ENCODE measurements at regions not wholly inside any gene's neighbourhood (a gene's known extent, or its start where the extent isn't known, plus 50 kb on each side); places are given as distances from the start of the nearest gene placed in this dataset.
"Not testable (repeated sequence)": the region's sequence is repeated elsewhere in the genome, so short reads cannot be mapped to it uniquely, and the experiment has no call there.

GRCh38 chr13:78085434-78086225 is 167.0 kb upstream of the EDNRB start:
- DNase-seq (ENCODE audit: low read depth in 2 of 2), result no peak

- no peak for DNase-seq (ENCODE audit: low read depth in 2 of 2)
Observed at GRCh38 chr13:78084401-78084800, 165.8 kb upstream of the EDNRB start.

- no peak for DNase-seq (ENCODE audit: low read depth in 2 of 2)
Observed at GRCh38 chr13:78078168-78078567, 159.5 kb upstream of the EDNRB start.

GRCh38 chr13:78067290-78067689 is 148.7 kb upstream of the EDNRB start:
- DNase-seq (ENCODE audit: low read depth in 2 of 2), result no peak

GRCh38 chr13:78065141-78065540 is 146.5 kb upstream of the EDNRB start:
- no peak for DNase-seq (ENCODE audit: low read depth in 2 of 2)

- no peak for DNase-seq (ENCODE audit: low read depth in 2 of 2)
Observed at GRCh38 chr13:78061806-78062205, 143.2 kb upstream of the EDNRB start.

- no peak for DNase-seq (ENCODE audit: low read depth in 2 of 2)
Observed at GRCh38 chr13:78060966-78061365, 142.3 kb upstream of the EDNRB start.

GRCh38 chr13:78056865-78057264 is 138.2 kb upstream of the EDNRB start:
- not testable (repeated sequence) for DNase-seq (ENCODE audit: low read depth in 2 of 2)

GRCh38 chr13:78054157-78054556 is 135.5 kb upstream of the EDNRB start:
- no peak for DNase-seq (ENCODE audit: low read depth in 2 of 2)

GRCh38 chr13:78047151-78047550 is 128.5 kb upstream of the EDNRB start:
- no peak for DNase-seq (ENCODE audit: low read depth in 2 of 2)

- DNase-seq (ENCODE audit: low read depth in 2 of 2), result no peak
Observed at GRCh38 chr13:78046331-78046730, 127.7 kb upstream of the EDNRB start.

GRCh38 chr13:78045916-78046315 is 127.3 kb upstream of the EDNRB start:
- DNase-seq (ENCODE audit: low read depth in 2 of 2), result no peak

GRCh38 chr13:78041366-78041765 is 122.7 kb upstream of the EDNRB start:
- not testable (repeated sequence) for DNase-seq (ENCODE audit: low read depth in 2 of 2)

- DNase-seq (ENCODE audit: low read depth in 2 of 2), result no peak
Observed at GRCh38 chr13:78040205-78040830, 121.7 kb upstream of the EDNRB start.

- no peak for DNase-seq (ENCODE audit: low read depth in 2 of 2)
Observed at GRCh38 chr13:78036841-78037240, 118.2 kb upstream of the EDNRB start.

GRCh38 chr13:78035500-78035899 is 116.9 kb upstream of the EDNRB start:
- DNase-seq (ENCODE audit: low read depth in 2 of 2), result no peak

- no peak for DNase-seq (ENCODE audit: low read depth in 2 of 2)
Observed at GRCh38 chr13:78033509-78033908, 114.9 kb upstream of the EDNRB start.

- no peak for DNase-seq (ENCODE audit: low read depth in 2 of 2)
Observed at GRCh38 chr13:78032132-78032531, 113.5 kb upstream of the EDNRB start.

- no peak for DNase-seq (ENCODE audit: low read depth in 2 of 2)
Observed at GRCh38 chr13:78030341-78030896, 111.8 kb upstream of the EDNRB start.

GRCh38 chr13:78029901-78030300 is 111.3 kb upstream of the EDNRB start:
- no peak for DNase-seq (ENCODE audit: low read depth in 2 of 2)

GRCh38 chr13:78028960-78029359 is 110.3 kb upstream of the EDNRB start:
- DNase-seq (ENCODE audit: low read depth in 2 of 2), result no peak

- DNase-seq (ENCODE audit: low read depth in 2 of 2), result no peak
Observed at GRCh38 chr13:78024996-78025395, 106.4 kb upstream of the EDNRB start.

Measured in activated CD4-positive, alpha-beta T cell treated with anti-CD3 and anti-CD28 coated beads for 24 hours (primary cell).